Loucy (cell line): ENCODE measurements at regions not wholly inside any gene's neighbourhood (a gene's known extent, or its start where the extent isn't known, plus 50 kb on each side); places are given as distances from the start of the nearest gene placed in this dataset.

Source experiments
- H2AFZ ChIP-seq: fragments of 200-600 bp; sonication (generic); 2 replicates; pipeline ENCODE4 v1.6.0; 2016; ENCODE audit warnings: antibody characterized with exemption, mild to moderate bottlenecking, low read length, moderate library complexity
- H3F3A ChIP-seq: fragments of 200-600 bp; 2 replicates; pipeline ENCODE4 v1.6.0; 2016; ENCODE audit warnings: antibody characterized with exemption, low read depth, mild to moderate bottlenecking
- H3K27me3 ChIP-seq: fragments of 200-600 bp; sonication (generic); 2 replicates; pipeline ENCODE4 v1.6.1; 2014; ENCODE audit warnings: low read length, mild to moderate bottlenecking; ENCODE audit not compliant: insufficient read depth, poor library complexity, severe bottlenecking
- H3K36me3 ChIP-seq: fragments of 200-600 bp; sonication (generic); 2 replicates; pipeline ENCODE4 v1.6.1; 2016; ENCODE audit warnings: low read length; ENCODE audit not compliant: insufficient read depth
- H3K4me1 ChIP-seq: fragments of 200-600 bp; sonication (generic); 2 replicates; pipeline ENCODE4 v1.5.1; 2014; ENCODE audit warnings: low read length, mild to moderate bottlenecking; ENCODE audit not compliant: insufficient read depth, poor library complexity, severe bottlenecking
- H3K4me2 ChIP-seq: fragments of 200-600 bp; sonication (generic); 2 replicates; pipeline ENCODE4 v1.6.0; 2014; ENCODE audit warnings: antibody characterized with exemption, low read length, low read depth, mild to moderate bottlenecking; ENCODE audit not compliant: poor library complexity, severe bottlenecking
- H3K4me3 ChIP-seq: fragments of 200-600 bp; sonication (generic); 2 replicates; pipeline ENCODE4 v1.5.1; 2014; ENCODE audit warnings: low read length, mild to moderate bottlenecking, mixed read lengths; ENCODE audit not compliant: poor library complexity, severe bottlenecking
- H3K79me2 ChIP-seq: fragments of 200-600 bp; sonication (generic); 2 replicates; pipeline ENCODE4 v1.6.1; 2014; ENCODE audit warnings: low read length; ENCODE audit not compliant: insufficient read depth
- H3K9ac ChIP-seq: fragments of 200-600 bp; sonication (generic); 2 replicates; pipeline ENCODE4 v1.6.0; 2014; ENCODE audit warnings: mild to moderate bottlenecking, low read depth, low read length, moderate library complexity; ENCODE audit not compliant: poor library complexity, severe bottlenecking
- H3K9me2 ChIP-seq: fragments of 200-600 bp; sonication (generic); replicated peaks from 2 replicates; pipeline ENCODE4 v1.6.1; 2016; ENCODE audit warnings: low read depth, low read length, mixed read lengths
- H3K9me3 ChIP-seq: fragments of 200-600 bp; sonication (generic); 2 replicates; pipeline ENCODE4 v1.6.1; 2014; ENCODE audit warnings: mild to moderate bottlenecking, antibody characterized with exemption, low read length, low read depth; ENCODE audit not compliant: insufficient read depth
- H4K20me1 ChIP-seq: fragments of 200-600 bp; sonication (generic); 2 replicates; pipeline ENCODE4 v1.6.0; 2014; ENCODE audit warnings: antibody characterized with exemption, low read length, mild to moderate bottlenecking; ENCODE audit not compliant: insufficient read depth, poor library complexity, severe bottlenecking
- CTCF ChIP-seq: fragments of 200-600 bp; sonication (generic); conservative IDR thresholded peaks from 2 replicates; pipeline ENCODE4 v1.5.1; 2014; ENCODE audit warnings: mild to moderate bottlenecking, antibody characterized with exemption, low read length
- EZH2phosphoT487 ChIP-seq: fragments of 200-600 bp; IDR thresholded peaks from 2 replicates; pipeline ENCODE4 v1.6.1; 2018; ENCODE audit warnings: antibody characterized with exemption, mild to moderate bottlenecking, moderate library complexity, borderline replicate concordance

GRCh38 chr13:30129411-30129810 lies 177.9 kb downstream of the KATNAL1 start:
- Histone ChIP-seq H3K36me3 (no peaks in the 10 kb centered on the region), H3K4me2 (no peak overlapping the region), H3K27me3 (no peaks in the 10 kb centered on the region), H2AFZ (no peak overlapping the region), H3K9me3 (no peaks in the 10 kb centered on the region), H3F3A (no peaks in the 10 kb centered on the region), H4K20me1 (no peaks in the 10 kb centered on the region), H3K9me2 (no peaks in the 10 kb centered on the region), H3K4me3 (no peak overlapping the region), H3K79me2 (no peaks in the 10 kb centered on the region), H3K9ac (no peak overlapping the region), H3K4me1 (peaks cover 28% of the 10 kb centered on the region)
- no peak for TF ChIP-seq EZH2phosphoT487
- no peak for TF ChIP-seq CTCF

- Histone ChIP-seq H3K4me1 (peaks cover 30% of the 10 kb centered on the region), H3K9me3 (no peaks in the 10 kb centered on the region), H3F3A (no peaks in the 10 kb centered on the region), H3K9me2 (no peaks in the 10 kb centered on the region), H3K36me3 (no peaks in the 10 kb centered on the region), H4K20me1 (no peaks in the 10 kb centered on the region), H3K4me3 (no peak overlapping the region), H2AFZ (no peak overlapping the region; the same call in 1 of the 2 replicates), H3K79me2 (no peaks in the 10 kb centered on the region), H3K27me3 (no peaks in the 10 kb centered on the region), H3K4me2 (no peak overlapping the region), H3K9ac (no peak overlapping the region)
- no peak for TF ChIP-seq EZH2phosphoT487
- TF ChIP-seq CTCF: no peak
These were observed 178.8 kb downstream of the KATNAL1 start for GRCh38 chr13:30128591-30128990.

- H4K20me1 ChIP-seq: no peaks in the 10 kb centered on the region
- TF ChIP-seq EZH2phosphoT487: no peak
- no peak for TF ChIP-seq CTCF
- no peaks in the 10 kb centered on the region for H3F3A ChIP-seq
- no peaks in the 10 kb centered on the region for H3K27me3 ChIP-seq
- no peak overlapping the region for H3K4me2 ChIP-seq
- H3K4me3 ChIP-seq: no peak overlapping the region
- no peak overlapping the region for H3K9ac ChIP-seq
- no peak overlapping the region for H2AFZ ChIP-seq
- H3K79me2 ChIP-seq: no peaks in the 10 kb centered on the region
- no peaks in the 10 kb centered on the region for H3K9me2 ChIP-seq
- H3K9me3 ChIP-seq: no peaks in the 10 kb centered on the region
- H3K36me3 ChIP-seq: no peaks in the 10 kb centered on the region
- peaks cover 35% of the 10 kb centered on the region for H3K4me1 ChIP-seq
These were observed 179.3 kb downstream of the KATNAL1 start for GRCh38 chr13:30128095-30128494.
